SU-DHL-6 (cell line): ENCODE measurements at regions not wholly inside any gene's neighbourhood (a gene's known extent, or its start where the extent isn't known, plus 50 kb on each side); places are given as distances from the start of the nearest gene placed in this dataset.

Experiments
- EZH2phosphoT487 ChIP-seq: fragments of 200-600 bp; sonication (generic), shearing (Covaris generic); conservative IDR thresholded peaks from 2 replicates; pipeline ENCODE4 v1.6.1; 2018; ENCODE audit warnings: mild to moderate bottlenecking, antibody characterized with exemption, low read length, moderate library complexity, mixed read lengths
- TF ChIP-seq, protein P1 (sequence below): fragments of 200-600 bp; sonication (generic); IDR thresholded peaks from one replicate; pipeline ENCODE4 v1.5.1; 2017; ENCODE audit warnings: antibody characterized with exemption, mild to moderate bottlenecking, low read length, moderate library complexity; ENCODE audit not compliant: insufficient read depth, poor library complexity, severe bottlenecking

- TF ChIP-seq, protein P1, sequence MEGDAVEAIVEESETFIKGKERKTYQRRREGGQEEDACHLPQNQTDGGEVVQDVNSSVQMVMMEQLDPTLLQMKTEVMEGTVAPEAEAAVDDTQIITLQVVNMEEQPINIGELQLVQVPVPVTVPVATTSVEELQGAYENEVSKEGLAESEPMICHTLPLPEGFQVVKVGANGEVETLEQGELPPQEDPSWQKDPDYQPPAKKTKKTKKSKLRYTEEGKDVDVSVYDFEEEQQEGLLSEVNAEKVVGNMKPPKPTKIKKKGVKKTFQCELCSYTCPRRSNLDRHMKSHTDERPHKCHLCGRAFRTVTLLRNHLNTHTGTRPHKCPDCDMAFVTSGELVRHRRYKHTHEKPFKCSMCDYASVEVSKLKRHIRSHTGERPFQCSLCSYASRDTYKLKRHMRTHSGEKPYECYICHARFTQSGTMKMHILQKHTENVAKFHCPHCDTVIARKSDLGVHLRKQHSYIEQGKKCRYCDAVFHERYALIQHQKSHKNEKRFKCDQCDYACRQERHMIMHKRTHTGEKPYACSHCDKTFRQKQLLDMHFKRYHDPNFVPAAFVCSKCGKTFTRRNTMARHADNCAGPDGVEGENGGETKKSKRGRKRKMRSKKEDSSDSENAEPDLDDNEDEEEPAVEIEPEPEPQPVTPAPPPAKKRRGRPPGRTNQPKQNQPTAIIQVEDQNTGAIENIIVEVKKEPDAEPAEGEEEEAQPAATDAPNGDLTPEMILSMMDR, result no peak
- no peak for TF ChIP-seq EZH2phosphoT487
These were observed 442.7 kb downstream of the OCA2 start for GRCh38 chr15:27656296-27656987.
